GM12878 (cell line): ENCODE measurements at regions not wholly inside any gene's neighbourhood (a gene's known extent, or its start where the extent isn't known, plus 50 kb on each side); places are given as distances from the start of the nearest gene placed in this dataset.

Experiments used
- ATAC-seq: fragments of 200-7000 bp; cut with Tn5 transposase; 3 replicates; pipeline ENCODE4 v1.9.1; 2020; ENCODE audit warnings: mild to moderate bottlenecking, moderate library complexity
- BruUV-seq: library from RNA; stranded (reverse); fragments of 400-500 nt; replicated peaks from 2 replicates; lab custom pipeline; 2021; lab: Mats Ljungman, UMichigan
- CTCF ChIA-PET: fragments of 300-600 bp; sonication (Branson Sonifier 250); formaldehyde crosslinking; extraction: SDS; loops from one replicate; lab custom pipeline; 2021; ENCODE audit warnings: inconsistent platforms; lab: Yijun Ruan, JAX
- POLR2A ChIA-PET: fragments of 350-600 bp; formaldehyde crosslinking; extraction: SDS; loops from one replicate; lab custom pipeline; 2021; ENCODE audit warnings: inconsistent platforms; lab: Charles Lee
- RAD21 ChIA-PET: fragments of 300-600 bp; sonication (Branson Sonifier 250); formaldehyde crosslinking; loops from one replicate; lab custom pipeline; 2023; ENCODE audit warnings: antibody characterized with exemption; ENCODE audit not compliant: unreplicated experiment; lab: Charles Lee
- SMC1A ChIA-PET: fragments of 300-600 bp; sonication (Branson Sonifier 250); formaldehyde crosslinking; loops from one replicate; lab custom pipeline; 2023; ENCODE audit not compliant: unreplicated experiment, uncharacterized antibody; lab: Charles Lee
- DNase-seq: peaks from one replicate; pipeline ENCODE4 v3.0.0-alpha.2; 2011; ENCODE audit warnings: low read depth, low spot score
- FAIRE-seq: peaks from 3 replicates; lab custom pipeline; 2011; peaks lifted over from hg19 to GRCh38; lab: Jason Lieb, UNC
- H2AFZ ChIP-seq: 2 replicates; pipeline ENCODE4 v1.6.0; 2011; ENCODE audit warnings: low read depth, low read length, control low read depth; ENCODE audit not compliant: control insufficient read depth
- H3K27ac ChIP-seq: 2 replicates; pipeline ENCODE4 v1.5.1; 2011; ENCODE audit warnings: control low read depth; ENCODE audit not compliant: control insufficient read depth, insufficient read depth
- H3K27me3 ChIP-seq, 2 experiments: replicated peaks in 1 of 2; 2 replicates each; pipeline versions ENCODE4 v1.6.0 to v1.6.1; 2011; ENCODE audit warnings: low read length in 1 of 2; ENCODE audit not compliant: control insufficient read depth in 2 of 2, insufficient read depth in 2 of 2
- H3K36me3 ChIP-seq, 2 experiments: 2 replicates each; pipeline ENCODE4 v1.5.1; 2011; ENCODE audit warnings: low read length in 1 of 2; ENCODE audit not compliant: control insufficient read depth in 2 of 2, insufficient read depth in 2 of 2
- H3K4me1 ChIP-seq: 2 replicates; pipeline ENCODE4 v1.6.1; 2011; ENCODE audit warnings: mild to moderate bottlenecking, low read length, moderate library complexity, mixed read lengths; ENCODE audit not compliant: control insufficient read depth, insufficient read depth
- H3K4me2 ChIP-seq: 2 replicates; pipeline ENCODE4 v1.6.0; 2011; ENCODE audit warnings: control low read depth; ENCODE audit not compliant: control insufficient read depth, insufficient read depth
- H3K4me3 ChIP-seq: fragments of 200-600 bp; sonication (generic); 2 replicates; pipeline ENCODE4 v1.5.1; 2016
- H3K79me2 ChIP-seq: 2 replicates; pipeline ENCODE4 v1.6.0; 2011; ENCODE audit warnings: low read length; ENCODE audit not compliant: control insufficient read depth, insufficient read depth
- H3K9ac ChIP-seq: 2 replicates; pipeline ENCODE4 v1.8.0; 2011; ENCODE audit warnings: low read length, control low read depth, mixed read lengths; ENCODE audit not compliant: control insufficient read depth, insufficient read depth
- H3K9me3 ChIP-seq: replicated peaks from 3 replicates; pipeline ENCODE4 v1.5.1; 2011; ENCODE audit warnings: mild to moderate bottlenecking, low read length; ENCODE audit not compliant: control insufficient read depth, insufficient read depth
- H4K20me1 ChIP-seq: 2 replicates; pipeline ENCODE4 v1.6.0; 2011; ENCODE audit not compliant: control insufficient read depth, insufficient read depth
- ATF2 ChIP-seq: IDR thresholded peaks from 2 replicates; pipeline ENCODE4 v1.6.1; 2012; ENCODE audit warnings: low read length, inconsistent platforms
- DPF2 ChIP-seq: fragments of 450-650 bp; IDR thresholded peaks from 2 replicates; pipeline ENCODE4 v1.6.1; 2017; ENCODE audit warnings: mild to moderate bottlenecking
- FOS ChIP-seq: IDR thresholded peaks from 3 replicates; pipeline ENCODE4 v1.6.1; 2011; ENCODE audit warnings: borderline replicate concordance; ENCODE audit not compliant: insufficient read length; ENCODE audit errors: extremely low read depth
- FOXK2 ChIP-seq: fragments of 450-650 bp; IDR thresholded peaks from 2 replicates; pipeline ENCODE4 v1.6.1; 2017; ENCODE audit warnings: mild to moderate bottlenecking, moderate library complexity
- IRF4 ChIP-seq: IDR thresholded peaks from 2 replicates; pipeline ENCODE4 v1.6.1; 2011; ENCODE audit warnings: low read depth, low read length
- JUND ChIP-seq: IDR thresholded peaks from 2 replicates; pipeline ENCODE4 v1.6.1; 2012; ENCODE audit warnings: low read depth, mild to moderate bottlenecking, low read length, improper control_type of control experiment, moderate library complexity
- KAT2A ChIP-seq: conservative IDR thresholded peaks from 2 replicates; pipeline ENCODE4 v1.6.1; 2011; ENCODE audit warnings: low read depth, low read length; ENCODE audit not compliant: control insufficient read depth
- KDM1A ChIP-seq: fragments of 200-600 bp; sonication (generic); IDR thresholded peaks from 2 replicates; pipeline ENCODE4 v1.6.1; 2016; ENCODE audit warnings: borderline replicate concordance
- MLLT1 ChIP-seq: fragments of 450-650 bp; IDR thresholded peaks from 2 replicates; pipeline ENCODE4 v1.6.1; 2016; ENCODE audit warnings: mild to moderate bottlenecking
- POLR2AphosphoS5 ChIP-seq: IDR thresholded peaks from 2 replicates; pipeline ENCODE4 v1.6.1; 2011; ENCODE audit warnings: mild to moderate bottlenecking, low read length, inconsistent platforms
- RBBP5 ChIP-seq: fragments of 200-600 bp; sonication (generic); conservative IDR thresholded peaks from 2 replicates; pipeline ENCODE4 v1.6.1; 2016
- RELA ChIP-seq: fragments of 450-650 bp; IDR thresholded peaks from 2 replicates; pipeline ENCODE4 v1.8.0; 2014; ENCODE audit warnings: borderline replicate concordance; ENCODE audit not compliant: partially characterized antibody
- SMARCA5 ChIP-seq: fragments of 450-650 bp; IDR thresholded peaks from 2 replicates; pipeline ENCODE4 v1.6.1; 2017; ENCODE audit warnings: mild to moderate bottlenecking
- SMC3 ChIP-seq: IDR thresholded peaks from 2 replicates; pipeline ENCODE4 v1.6.1; 2011; ENCODE audit warnings: low read length, improper control_type of control experiment, borderline replicate concordance
- USF1 ChIP-seq: IDR thresholded peaks from 2 replicates; pipeline ENCODE4 v1.6.1; 2011; ENCODE audit warnings: borderline replicate concordance, low read depth, mild to moderate bottlenecking, moderate library complexity, mixed read lengths, low read length; ENCODE audit not compliant: insufficient read depth; ENCODE audit errors: extremely low read length
- WRNIP1 ChIP-seq: IDR thresholded peaks from 2 replicates; pipeline ENCODE4 v1.6.1; 2011; ENCODE audit warnings: low read depth, low read length, improper control_type of control experiment, borderline replicate concordance
- YBX1 ChIP-seq: fragments of 450-650 bp; IDR thresholded peaks from 2 replicates; pipeline ENCODE4 v1.6.1; 2016; ENCODE audit warnings: antibody characterized with exemption
- ZBTB11 ChIP-seq: fragments of 450-650 bp; formaldehyde crosslinking; IDR thresholded peaks from 2 replicates; pipeline ENCODE4 v1.5.0; 2022; ENCODE audit warnings: mild to moderate bottlenecking, missing genetic modification characterization
- ZNF384 ChIP-seq: IDR thresholded peaks from 2 replicates; pipeline ENCODE4 v1.6.1; 2012; ENCODE audit warnings: low read depth, mild to moderate bottlenecking, low read length, improper control_type of control experiment, borderline replicate concordance
- ZZZ3 ChIP-seq: IDR thresholded peaks from 2 replicates; pipeline ENCODE4 v1.6.1; 2011; ENCODE audit warnings: low read depth; ENCODE audit not compliant: control insufficient read depth, insufficient read length
- WGBS: methylation state at CpG from one replicate; pipeline ENCODE4 v1.1.6; 2016; ENCODE audit warnings: low lambda C conversion rate; ENCODE audit not compliant: insufficient replicate concordance, insufficient coverage; ENCODE audit errors: missing lambda C conversion rate; 5-methylcytosine and 5-hydroxymethylcytosine counted together
- in situ Hi-C: fragments of 300-500 bp; cut with MboI; formaldehyde crosslinking; loops from 9 replicates; pipeline ENCODE4 v1.14.3; 2018; ENCODE audit warnings: mixed read lengths
- intact Hi-C: fragments of 100-400 bp; cut with micrococcal nuclease; formaldehyde crosslinking; loops from one replicate; pipeline ENCODE4 v1.14.2; 2022; ENCODE audit not compliant: unreplicated experiment

GRCh38 chr2:236848501-236848900 is 237.2 kb upstream of the COPS8 start:
- BruUV-seq, result no TSS peak
- CTCF ChIA-PET, result no interaction called here
- TF ChIP-seq JUND, result no peak
- TF ChIP-seq ZNF384, result no peak
- TF ChIP-seq RELA, result no peak
- TF ChIP-seq FOXK2, result no peak
- no peak for TF ChIP-seq ATF2
- no peak for TF ChIP-seq IRF4
- no peak for TF ChIP-seq SMC3
- TF ChIP-seq KAT2A, result no peak
- TF ChIP-seq POLR2AphosphoS5, result no peak
- TF ChIP-seq WRNIP1, result no peak
- no peak for TF ChIP-seq SMARCA5
- no peak for TF ChIP-seq USF1
- no peak for TF ChIP-seq DPF2
- TF ChIP-seq ZBTB11 (CRISPR knock-in tag), result no peak
- no peak for TF ChIP-seq ZZZ3
- no peak for TF ChIP-seq RBBP5
- no peak for TF ChIP-seq KDM1A
- no peak for TF ChIP-seq YBX1
- no peak for TF ChIP-seq FOS
- TF ChIP-seq MLLT1, result no peak
- no peak overlapping the region for H3K4me3 ChIP-seq
- H3K27ac ChIP-seq, result no peak overlapping the region
- no peak for FAIRE-seq
- 12% methylated on average over 11 of the region's 11 CpGs for WGBS
- no peaks in the 10 kb centered on the region for H3K36me3 ChIP-seq
- POLR2A ChIA-PET, result no interaction called here
- H3K4me1 ChIP-seq, result no peaks in the 10 kb centered on the region
- no peaks in the 10 kb centered on the region for H3K9me3 ChIP-seq
- no peak overlapping the region for H3K4me2 ChIP-seq
- RAD21 ChIA-PET, result no interaction called here
- H3K79me2 ChIP-seq, result no peaks in the 10 kb centered on the region
- H2AFZ ChIP-seq, result no peak overlapping the region
- intact Hi-C loops (no loop called here), in situ Hi-C loops (no loop called here)
- H3K9ac ChIP-seq, result no peak overlapping the region
- SMC1A ChIA-PET, result no interaction called here
- no peaks in the 10 kb centered on the region for H4K20me1 ChIP-seq
- DNase-seq, result no peak
- ATAC-seq, result no peak
- H3K27me3 ChIP-seq, result no peaks in the 10 kb centered on the region
